Right hindlimb (tissue), 1 donor: ENCODE measurements at regions not wholly inside any gene's neighbourhood (a gene's known extent, or its start where the extent isn't known, plus 50 kb on each side); places are given as distances from the start of the nearest gene placed in this dataset.

Experiments used
- DNase-seq: peaks from one replicate; pipeline ENCODE4 v3.0.0-alpha.2; 2018

DNA sequence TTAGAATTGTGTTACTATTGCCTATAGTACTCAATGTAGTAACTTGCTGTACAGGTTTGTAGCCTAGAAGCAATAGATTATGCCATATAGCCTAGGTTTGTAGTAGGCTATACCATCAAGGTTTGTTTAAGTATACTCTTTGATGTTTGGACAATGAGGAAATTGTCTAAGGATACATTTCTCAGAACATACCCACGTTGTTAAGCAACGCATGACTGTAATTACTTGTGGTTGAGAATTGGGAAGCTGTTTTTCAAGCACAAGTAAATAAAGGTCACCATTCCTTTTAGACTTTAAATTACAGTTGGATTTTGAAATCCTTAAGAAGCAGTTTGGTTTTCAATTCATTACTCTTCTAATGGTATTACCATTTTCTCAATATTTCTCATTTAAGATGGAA is 89.8 kb upstream of the KCNH7 start:
- DNase-seq: no peak

DNA sequence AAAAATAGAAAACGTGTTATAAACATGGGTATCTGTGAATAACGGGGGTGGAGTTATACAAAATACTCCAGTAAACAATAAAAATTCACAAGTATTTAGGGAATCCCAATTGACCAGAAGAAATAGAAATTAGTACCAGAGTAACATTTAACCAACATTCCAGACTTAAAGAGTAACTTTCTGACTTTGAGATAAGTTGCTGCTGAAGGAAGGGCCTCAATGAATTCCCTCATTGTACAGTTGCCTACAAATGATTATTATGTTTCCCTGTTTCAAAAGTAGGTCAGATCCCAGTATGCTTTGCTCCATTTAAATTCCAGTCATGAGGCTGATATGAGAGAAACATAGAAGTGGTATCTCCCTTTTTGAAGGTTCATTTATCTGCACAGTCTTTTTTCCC is 88.3 kb upstream of the KCNH7 start:
- no peak for DNase-seq

DNA sequence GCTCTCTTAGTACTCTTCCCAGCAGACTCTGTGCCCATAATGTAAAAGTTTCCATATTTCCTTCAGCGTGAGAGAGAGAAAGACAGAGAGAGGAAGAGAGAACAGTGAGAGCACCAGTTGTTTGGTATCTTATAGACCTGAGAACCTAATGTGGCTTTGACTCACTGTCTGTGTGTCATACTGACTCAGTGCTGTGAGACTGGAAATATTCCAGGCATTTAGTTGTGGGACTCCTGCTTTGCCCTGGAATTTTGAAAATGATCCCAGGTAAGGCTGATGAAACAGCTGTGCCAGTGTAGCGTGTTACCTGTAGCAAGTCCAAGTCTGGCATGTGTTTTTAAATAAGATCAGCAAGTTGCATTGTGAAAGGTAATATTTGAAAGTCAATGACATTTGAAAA is 87.9 kb upstream of the KCNH7 start:
- no peak for DNase-seq

DNA sequence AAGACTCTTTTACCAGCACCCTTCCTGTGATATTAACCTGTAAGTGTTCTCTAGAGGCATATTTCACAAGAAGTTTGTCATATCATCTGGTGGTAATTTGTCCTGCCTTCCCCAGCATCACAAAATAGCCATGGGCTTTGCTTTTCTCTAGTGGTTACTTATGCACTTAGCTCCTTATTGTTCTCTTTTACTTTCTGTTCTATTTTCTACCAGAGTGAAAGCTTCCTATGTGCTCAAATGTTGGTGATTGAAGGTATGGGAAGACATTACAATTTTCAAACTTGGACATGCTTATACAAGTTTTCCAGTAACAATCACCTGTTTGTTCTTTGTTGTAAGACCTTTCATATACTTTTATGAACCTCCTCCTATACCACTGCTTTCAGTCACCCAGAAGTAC is 87.0 kb upstream of the KCNH7 start:
- DNase-seq: no peak

DNA sequence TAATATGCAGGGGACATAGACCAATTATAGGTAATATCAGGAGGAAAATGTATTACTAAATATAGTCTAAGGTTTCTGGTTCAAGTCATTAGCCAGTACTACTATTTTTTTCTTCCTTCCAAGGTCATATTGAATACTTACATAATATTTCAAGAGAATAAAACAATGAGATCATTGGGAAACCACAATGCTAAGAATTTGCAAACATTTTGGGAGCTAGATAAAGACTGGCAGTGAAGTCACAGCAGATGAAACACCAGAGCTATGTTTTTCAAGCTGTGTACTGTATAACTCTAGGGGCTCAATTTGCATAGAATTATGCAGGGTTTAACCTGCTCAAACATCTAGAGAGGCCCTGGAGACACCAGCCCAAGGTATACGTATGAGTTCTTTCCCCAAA is 80.5 kb upstream of the KCNH7 start:
- no peak for DNase-seq

DNA sequence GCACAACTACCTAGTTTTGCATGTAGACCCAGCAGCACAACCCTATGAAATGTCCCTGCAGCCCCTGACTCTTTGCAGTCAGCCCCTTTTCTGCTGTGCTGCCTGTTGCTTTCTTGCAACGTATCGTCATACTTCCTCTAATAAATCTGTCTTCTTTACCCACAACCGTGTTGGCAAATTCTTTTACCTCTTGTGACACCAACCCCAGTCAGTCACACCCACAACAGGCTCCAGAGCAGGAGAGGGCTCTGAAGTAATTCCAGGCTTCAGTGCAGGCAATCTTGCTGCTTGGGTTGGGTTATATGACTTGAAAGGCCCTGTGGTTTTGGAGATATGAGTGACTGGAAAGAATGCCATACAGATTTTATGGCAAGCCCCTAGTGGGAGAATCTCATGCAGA is 79.1 kb upstream of the KCNH7 start:
- no peak for DNase-seq

DNA sequence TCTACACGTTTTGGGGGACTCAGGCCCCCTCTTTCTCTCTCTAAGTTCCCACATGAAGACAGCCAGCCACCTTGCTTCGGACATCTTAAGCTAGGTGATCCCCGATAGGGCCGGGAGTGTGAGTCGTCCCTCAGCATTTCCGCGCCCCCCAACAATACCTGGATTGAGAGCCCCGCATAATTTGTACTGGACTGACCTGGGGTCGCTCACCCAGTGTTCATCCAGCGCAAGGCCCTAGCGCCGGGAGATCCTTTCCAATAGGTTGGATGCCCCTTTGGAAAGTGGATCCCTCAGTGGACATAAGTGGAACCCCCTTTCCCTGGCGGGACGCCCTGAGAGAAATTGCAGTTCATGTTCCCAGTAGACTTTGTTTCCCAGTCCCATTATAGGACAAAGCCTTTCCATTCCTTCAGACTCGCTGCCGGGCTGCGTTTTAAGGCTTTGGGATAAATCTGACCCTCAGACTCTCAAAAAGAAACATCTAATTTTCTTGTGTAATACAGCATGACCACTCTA is 77.8 kb upstream of the KCNH7 start:
- DNase-seq: no peak

DNA sequence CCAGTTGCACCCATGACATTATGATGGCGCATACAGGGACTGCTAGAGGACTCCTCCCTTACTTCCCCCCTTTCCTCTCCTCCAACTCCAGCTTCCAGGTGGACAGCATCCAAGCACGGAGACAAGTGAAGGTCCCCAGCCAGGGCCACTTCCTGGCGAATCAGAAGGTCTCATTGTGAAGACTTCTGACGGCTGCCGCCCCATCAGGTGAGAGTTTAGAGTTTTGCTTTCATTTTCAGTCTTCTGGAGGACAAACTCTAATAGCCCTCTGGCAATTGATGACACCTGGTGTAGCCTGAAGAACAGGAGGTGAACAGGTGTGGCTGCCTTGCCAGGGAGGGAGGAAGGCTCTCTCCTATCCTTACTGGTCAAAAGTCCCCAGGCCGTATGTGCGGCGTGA is 77.3 kb upstream of the KCNH7 start:
- DNase-seq: no peak

DNA sequence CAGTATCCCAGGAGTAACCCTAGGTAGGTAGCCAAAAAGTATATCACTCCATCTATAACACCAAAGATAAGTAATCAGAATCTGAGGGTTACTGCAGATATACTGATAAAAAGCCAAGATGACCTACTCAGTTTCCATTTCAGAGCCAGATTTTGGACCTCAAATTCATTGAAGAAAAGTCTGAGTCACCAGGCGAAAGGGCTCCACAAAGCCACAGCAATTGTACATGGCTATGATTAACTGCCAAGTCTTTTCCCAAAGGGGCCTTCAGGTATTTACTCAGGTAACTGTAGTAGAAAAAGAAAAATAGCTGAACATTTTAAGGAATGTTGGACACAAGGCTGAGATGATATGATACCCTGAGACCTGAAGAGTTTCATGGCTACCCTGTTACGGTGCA is 75.6 kb upstream of the KCNH7 start:
- no peak for DNase-seq

DNA sequence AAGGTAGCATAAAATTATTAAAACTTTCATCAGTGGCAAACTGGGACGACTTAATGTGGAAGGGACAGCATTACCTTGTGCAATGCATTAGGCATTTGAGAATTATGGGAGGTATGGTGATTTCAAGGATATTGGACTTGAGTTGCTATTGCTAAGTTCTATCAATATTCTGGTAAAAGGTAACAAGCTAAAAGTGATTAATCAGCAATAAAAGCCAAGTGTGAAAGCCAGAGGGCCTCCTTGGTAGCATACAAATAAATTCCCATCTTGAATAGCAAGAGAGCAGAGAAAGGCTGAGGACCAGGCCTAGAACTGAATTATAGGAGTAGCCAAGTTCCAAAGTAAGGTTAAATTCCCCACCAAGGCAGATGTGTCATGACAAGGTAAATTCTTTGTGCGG is 74.2 kb upstream of the KCNH7 start:
- DNase-seq: no peak

DNA sequence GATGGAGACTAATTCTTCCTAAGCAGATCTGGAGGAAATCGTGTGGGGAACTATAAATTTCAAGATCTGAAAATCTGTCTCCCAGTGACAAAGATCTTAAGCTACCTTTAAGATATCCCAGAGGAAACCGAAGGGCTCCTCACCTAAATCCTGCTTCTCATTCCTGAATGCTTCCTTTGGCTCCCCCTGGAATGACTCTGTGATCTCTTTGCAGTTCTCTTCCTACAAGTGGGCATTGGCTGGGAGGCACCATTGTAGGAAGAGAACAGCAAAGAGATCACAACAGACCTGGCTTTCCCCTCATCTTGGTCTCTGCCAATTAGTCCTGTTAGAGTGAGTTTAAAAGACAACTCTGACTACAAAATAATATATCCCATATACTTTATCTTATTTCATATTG is 70.0 kb upstream of the KCNH7 start:
- DNase-seq: no peak

DNA sequence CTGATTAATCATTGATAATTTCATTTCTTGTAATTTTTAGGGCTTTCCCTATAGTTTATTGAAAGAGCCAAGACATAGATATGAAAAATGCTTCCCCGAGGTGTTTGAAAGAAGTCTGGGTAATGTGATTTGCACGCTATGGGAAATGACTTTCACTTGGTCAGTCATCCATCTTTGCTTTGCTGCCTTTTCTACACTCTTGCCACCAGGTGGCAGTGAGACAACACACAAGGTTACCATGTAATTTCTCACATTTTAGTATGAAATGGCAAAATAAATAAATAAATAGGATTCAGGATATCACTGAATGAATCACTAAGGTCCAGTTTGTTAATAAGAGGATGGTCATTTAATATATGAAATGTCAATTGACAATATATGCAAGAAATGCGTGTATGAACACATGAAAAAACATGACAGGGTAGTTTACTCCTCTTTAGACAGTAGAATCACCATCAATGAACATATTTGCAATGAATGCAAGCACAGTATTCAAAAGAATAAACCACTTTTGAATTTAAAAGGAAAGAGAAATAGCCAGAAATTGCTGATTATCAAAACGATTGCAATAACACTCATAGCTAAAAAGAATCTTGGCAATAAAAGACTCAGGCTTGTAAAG is 52.2 kb upstream of the KCNH7 start:
- no peak for DNase-seq

DNA sequence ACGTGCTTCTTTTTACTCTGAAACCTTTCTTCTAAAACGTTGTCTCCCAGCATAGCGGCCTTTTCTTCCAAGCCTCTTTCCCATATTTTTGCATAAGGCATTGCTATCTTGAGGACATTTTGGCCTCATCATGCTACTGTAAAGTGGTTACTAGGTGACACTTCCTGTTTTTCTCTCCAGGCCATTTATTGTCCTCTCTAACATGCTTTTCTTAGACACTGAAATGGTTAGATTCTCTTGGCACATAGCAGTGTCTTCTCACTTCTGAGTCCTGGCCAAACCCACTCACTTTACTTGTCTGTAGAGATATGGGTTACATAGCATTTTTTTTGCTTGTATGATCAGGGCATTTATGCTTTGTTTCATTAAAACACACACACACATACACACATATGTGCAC is 50.1 kb upstream of the KCNH7 start:
- no peak for DNase-seq
